ENCODE measurements at regions not wholly inside any gene's neighbourhood (a gene's known extent, or its start where the extent isn't known, plus 50 kb on each side); places are given as distances from the start of the nearest gene placed in this dataset.

DNA sequence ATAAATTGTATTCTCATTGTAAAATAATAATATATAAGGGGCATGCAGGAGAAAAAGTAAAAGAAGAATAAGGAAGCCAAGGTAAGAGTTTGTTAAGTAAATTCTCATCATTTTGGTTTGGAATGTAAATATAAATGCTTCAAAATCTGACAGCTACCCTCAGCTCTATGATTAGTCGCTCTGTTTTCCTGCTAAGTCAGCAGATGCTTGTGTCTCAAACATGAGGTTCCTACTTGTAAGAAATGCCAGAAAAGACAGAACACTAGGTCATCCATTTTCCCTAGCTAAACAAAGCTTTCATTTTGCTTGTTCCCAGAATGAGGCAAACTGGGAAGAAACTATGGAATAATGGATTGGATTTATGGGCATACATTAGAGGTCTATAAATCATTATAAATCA is 293.1 kb downstream of the DMRTA1 start:
- TF ChIP-seq CTCF (conservative IDR thresholded peaks at IDR 0.05; ENCODE audit: low read depth, low read length) = no peak
- no peak overlapping the region for H3K4me3 ChIP-seq (ENCODE audit: low read length)
- no peak for DNase-seq (ENCODE audit: low read depth)

- TF ChIP-seq CTCF (conservative IDR thresholded peaks at IDR 0.05; ENCODE audit: low read depth, low read length) = no peak
- H3K4me3 ChIP-seq (ENCODE audit: low read length) = no peak overlapping the region
- DNase-seq (ENCODE audit: low read depth) = no peak
These were observed 294.2 kb downstream of the DMRTA1 start for GRCh38 chr9:22740781-22741180.

GRCh38 chr9:22742401-22742800 is 295.8 kb downstream of the DMRTA1 start:
- TF ChIP-seq CTCF (conservative IDR thresholded peaks at IDR 0.05; ENCODE audit: low read depth, low read length) = no peak
- no peak for DNase-seq (ENCODE audit: low read depth)
- no peak overlapping the region for H3K4me3 ChIP-seq (ENCODE audit: low read length)

- H3K4me3 ChIP-seq (ENCODE audit: low read length) = no peak overlapping the region
- no peak for TF ChIP-seq CTCF (conservative IDR thresholded peaks at IDR 0.05; ENCODE audit: low read depth, low read length)
- DNase-seq (ENCODE audit: low read depth) = no peak
These were observed 327.0 kb downstream of the DMRTA1 start for GRCh38 chr9:22773501-22774220.

- no peak overlapping the region for H3K4me3 ChIP-seq (ENCODE audit: low read length)
- no peak for TF ChIP-seq CTCF (conservative IDR thresholded peaks at IDR 0.05; ENCODE audit: low read depth, low read length)
- no peak for DNase-seq (ENCODE audit: low read depth)
These were observed 343.7 kb downstream of the DMRTA1 start for GRCh38 chr9:22790329-22790728.

DNA sequence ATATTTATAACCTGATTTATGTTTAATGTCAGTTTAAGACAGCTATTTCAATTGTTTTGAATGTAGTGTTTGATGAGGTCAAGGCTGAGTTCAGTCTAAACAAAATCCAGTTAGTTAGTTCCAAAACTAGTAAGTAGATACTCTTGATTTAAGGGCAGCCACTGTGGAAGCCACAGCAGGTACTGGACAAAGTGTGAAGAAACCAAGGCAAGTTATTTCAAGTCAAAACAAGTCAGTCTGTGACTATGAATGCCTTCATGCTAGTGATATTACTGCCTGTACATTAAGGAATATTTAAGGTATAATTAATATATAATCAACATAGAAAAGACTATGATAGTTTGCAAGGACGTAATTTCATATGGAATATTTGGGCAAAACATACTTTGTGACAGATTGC is 362.3 kb downstream of the DMRTA1 start:
- TF ChIP-seq CTCF (conservative IDR thresholded peaks at IDR 0.05; ENCODE audit: low read depth, low read length) = no peak
- DNase-seq (ENCODE audit: low read depth) = no peak

GRCh38 chr9:22809371-22809770 is 362.7 kb downstream of the DMRTA1 start:
- DNase-seq (ENCODE audit: low read depth) = no peak
- no peak overlapping the region for H3K4me3 ChIP-seq (ENCODE audit: low read length)
- no peak for TF ChIP-seq CTCF (conservative IDR thresholded peaks at IDR 0.05; ENCODE audit: low read depth, low read length)

More for the DNA sequence above, 362.3 kb downstream of the DMRTA1 start:
- H3K4me3 ChIP-seq (ENCODE audit: low read length) = no peak overlapping the region

Data from retinal pigment epithelial cell (primary cell).